Suppressor macrophage treated with lipopolysaccharide for 4 hours (primary cell): ENCODE measurements at regions not wholly inside any gene's neighbourhood (a gene's known extent, or its start where the extent isn't known, plus 50 kb on each side); places are given as distances from the start of the nearest gene placed in this dataset.

Experiments used
- DNase-seq: peaks from one replicate; pipeline ENCODE4 v3.0.0-alpha.2; 2020

GRCh38 chr4:133866328-133866699 lies 335.3 kb downstream of the PABPC4L start:
- DNase-seq = no peak

GRCh38 chr4:133865612-133866327 lies 335.8 kb downstream of the PABPC4L start:
- DNase-seq = no peak

- DNase-seq = no peak
Measured at GRCh38 chr4:133863153-133863552, 338.4 kb downstream of the PABPC4L start.

GRCh38 chr4:133856731-133857355 lies 344.7 kb downstream of the PABPC4L start:
- no peak for DNase-seq

- no peak for DNase-seq
Measured at GRCh38 chr4:133855001-133855400, 346.6 kb downstream of the PABPC4L start.

GRCh38 chr4:133839326-133839725 lies 362.3 kb downstream of the PABPC4L start:
- DNase-seq = no peak

- DNase-seq = no peak
Measured at GRCh38 chr4:133823177-133823576, 378.4 kb downstream of the PABPC4L start.

GRCh38 chr4:133812954-133813353 lies 388.6 kb downstream of the PABPC4L start:
- no peak for DNase-seq

- DNase-seq = no peak
Measured at GRCh38 chr4:133812236-133812635, 389.4 kb downstream of the PABPC4L start.

GRCh38 chr4:133808151-133808550 lies 393.4 kb downstream of the PABPC4L start:
- DNase-seq = no peak

- DNase-seq = no peak
Measured at GRCh38 chr4:133803341-133803740, 398.2 kb downstream of the PABPC4L start.

GRCh38 chr4:133802359-133803140 lies 399.0 kb downstream of the PABPC4L start:
- no peak for DNase-seq

GRCh38 chr4:133801883-133802282 lies 399.7 kb downstream of the PABPC4L start:
- DNase-seq = no peak

GRCh38 chr4:133800966-133801365 lies 400.6 kb downstream of the PABPC4L start:
- no peak for DNase-seq

GRCh38 chr4:133799717-133800315 lies 401.8 kb downstream of the PABPC4L start:
- no peak for DNase-seq

- DNase-seq = no peak
Measured at GRCh38 chr4:133777661-133778060, 423.9 kb downstream of the PABPC4L start.

GRCh38 chr4:133776961-133777360 lies 424.6 kb downstream of the PABPC4L start:
- no peak for DNase-seq

GRCh38 chr4:133776503-133776902 lies 425.1 kb downstream of the PABPC4L start:
- DNase-seq = no peak

GRCh38 chr4:133775881-133776280 lies 425.7 kb downstream of the PABPC4L start:
- DNase-seq = no peak

GRCh38 chr4:133775469-133775868 lies 426.1 kb downstream of the PABPC4L start:
- no peak for DNase-seq

GRCh38 chr4:133759428-133759827 lies 442.2 kb downstream of the PABPC4L start:
- no peak for DNase-seq

- DNase-seq = no peak
Measured at GRCh38 chr4:133741766-133742165, 459.8 kb downstream of the PABPC4L start.

GRCh38 chr4:133720001-133720400 lies 481.6 kb downstream of the PABPC4L start:
- no peak for DNase-seq

- no peak for DNase-seq
Measured at GRCh38 chr4:133719098-133719497, 482.5 kb downstream of the PABPC4L start.
